Activated CD4-positive, alpha-beta T cell treated with anti-CD3 and anti-CD28 coated beads, Interleukin-2, Interleukin-4, amounts not matched to agents 100 ng/mL and 50 ng/mL, durations not matched to agents 16 hours and 8 hours (primary cell): ENCODE measurements at regions not wholly inside any gene's neighbourhood (a gene's known extent, or its start where the extent isn't known, plus 50 kb on each side); places are given as distances from the start of the nearest gene placed in this dataset.
"Not testable (repeated sequence)": the region's sequence is repeated elsewhere in the genome, so short reads cannot be mapped to it uniquely, and the experiment has no call there.

Experiments used
- DNase-seq: peaks from one replicate; pipeline ENCODE4 v3.0.0-alpha.2; 2020; ENCODE audit warnings: low spot score

- DNase-seq, result no peak
Measured at GRCh38 chrX:53883196-53883595, 161.1 kb downstream of the PHF8 start.

GRCh38 chrX:53882331-53882730 is 161.9 kb downstream of the PHF8 start:
- DNase-seq, result no peak

DNA sequence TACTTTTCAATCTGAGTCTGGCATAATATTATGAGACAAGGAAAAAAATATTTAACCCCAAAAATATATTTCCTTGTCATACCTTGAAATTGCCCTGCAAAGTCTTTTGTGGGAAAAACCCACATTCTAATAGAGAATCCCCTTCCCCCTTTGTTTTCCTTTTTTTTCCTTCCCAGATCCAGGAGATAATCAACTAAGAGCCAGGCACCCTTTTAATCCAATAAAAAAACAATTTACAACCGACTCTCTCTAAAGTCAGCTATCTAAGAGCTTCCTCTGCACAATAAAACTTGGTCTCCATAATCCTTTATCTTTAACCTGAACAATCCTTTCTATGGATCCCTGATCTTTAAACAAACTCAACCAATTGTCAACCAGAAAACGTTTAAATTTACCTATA is 163.5 kb downstream of the PHF8 start:
- not testable (repeated sequence) for DNase-seq

GRCh38 chrX:53859890-53860289 is 173.4 kb upstream of the HUWE1 start:
- DNase-seq, result no peak

DNA sequence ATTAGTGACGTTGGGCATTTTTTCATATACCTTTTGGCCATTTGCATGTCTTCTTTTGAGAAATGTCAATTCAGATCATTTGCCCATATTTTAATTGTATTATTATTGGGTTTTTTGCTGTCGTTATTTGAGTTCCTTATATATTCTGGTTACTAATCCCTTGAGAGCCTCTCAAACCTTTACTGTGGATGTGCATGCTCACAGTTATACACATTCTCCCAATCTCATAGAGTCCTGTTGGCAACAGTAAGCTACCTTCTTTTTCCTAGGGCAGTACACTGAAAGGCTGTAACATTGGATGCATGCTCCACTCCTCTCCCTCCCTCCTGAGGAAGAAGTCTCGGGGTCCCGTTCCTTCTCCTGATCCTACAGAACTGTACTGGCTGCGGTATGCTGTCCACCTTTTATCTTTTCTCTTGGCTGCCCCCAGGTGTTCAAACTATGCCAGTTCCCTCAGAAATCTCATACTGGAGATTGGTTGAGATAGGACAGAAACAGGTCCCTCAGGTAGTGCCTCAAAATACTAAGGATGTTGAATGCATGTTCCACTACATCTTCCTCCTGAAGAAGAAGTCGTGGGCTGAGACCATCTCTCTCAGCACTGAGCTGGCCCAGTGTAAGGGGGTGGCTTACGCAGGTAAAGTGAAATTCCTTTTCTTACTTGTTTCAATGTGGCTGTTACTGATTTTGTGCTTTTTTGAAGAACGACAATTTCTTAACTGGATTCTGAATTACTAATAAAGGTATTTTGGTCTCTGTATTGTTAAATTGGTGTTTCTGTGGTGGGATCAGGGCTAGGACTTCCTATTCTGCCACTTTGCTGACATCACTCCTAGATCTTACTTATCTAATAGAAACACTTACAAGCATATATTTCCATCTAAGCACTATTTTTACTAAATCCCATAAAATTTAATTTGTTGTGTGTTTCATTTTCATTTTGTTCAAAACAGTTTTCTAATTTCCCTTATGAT is 145.4 kb upstream of the HUWE1 start:
- DNase-seq, result peak; percentile 67

- DNase-seq, result no peak
Measured at GRCh38 chrX:53824686-53825085, 138.2 kb upstream of the HUWE1 start.

DNA sequence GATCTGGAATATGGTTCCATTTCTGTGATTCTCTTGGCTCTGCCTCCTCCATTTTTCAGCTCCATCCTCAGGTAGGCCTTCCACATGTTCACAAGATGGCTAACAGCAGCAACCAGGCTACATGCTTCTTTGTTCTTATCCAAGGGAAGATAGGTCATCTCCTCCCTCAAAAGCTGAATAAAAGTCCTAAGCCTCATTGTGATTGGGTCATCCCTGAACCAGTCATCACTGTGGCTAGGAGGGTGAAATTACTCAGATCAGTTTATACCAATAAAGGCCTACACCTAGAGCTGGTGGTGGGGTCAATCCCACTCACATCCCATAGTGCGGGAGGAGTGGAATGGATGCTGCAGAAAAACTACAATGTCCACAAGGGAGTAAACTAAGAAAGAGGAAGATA is 131.6 kb upstream of the HUWE1 start:
- not testable (repeated sequence) for DNase-seq

DNA sequence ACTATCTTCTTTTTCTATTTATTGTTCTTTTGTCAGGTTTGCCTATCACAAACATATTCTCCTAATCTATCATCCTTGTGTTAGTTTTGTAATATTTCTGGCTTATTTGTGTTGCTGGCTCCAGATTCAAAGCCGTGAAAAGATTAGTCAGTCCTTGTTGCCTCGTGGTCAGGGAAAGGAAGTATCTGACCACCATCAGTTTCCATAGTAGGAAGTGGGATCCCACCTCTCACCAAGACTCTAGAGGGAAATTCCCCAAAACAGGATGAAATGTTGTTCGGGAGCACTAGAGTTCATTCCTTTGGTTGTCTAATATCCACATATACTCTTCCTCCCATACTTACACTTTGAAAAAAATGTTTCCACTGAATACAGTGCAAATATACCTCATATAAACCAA is 131.0 kb upstream of the HUWE1 start:
- DNase-seq, result peak; percentile 6

DNA sequence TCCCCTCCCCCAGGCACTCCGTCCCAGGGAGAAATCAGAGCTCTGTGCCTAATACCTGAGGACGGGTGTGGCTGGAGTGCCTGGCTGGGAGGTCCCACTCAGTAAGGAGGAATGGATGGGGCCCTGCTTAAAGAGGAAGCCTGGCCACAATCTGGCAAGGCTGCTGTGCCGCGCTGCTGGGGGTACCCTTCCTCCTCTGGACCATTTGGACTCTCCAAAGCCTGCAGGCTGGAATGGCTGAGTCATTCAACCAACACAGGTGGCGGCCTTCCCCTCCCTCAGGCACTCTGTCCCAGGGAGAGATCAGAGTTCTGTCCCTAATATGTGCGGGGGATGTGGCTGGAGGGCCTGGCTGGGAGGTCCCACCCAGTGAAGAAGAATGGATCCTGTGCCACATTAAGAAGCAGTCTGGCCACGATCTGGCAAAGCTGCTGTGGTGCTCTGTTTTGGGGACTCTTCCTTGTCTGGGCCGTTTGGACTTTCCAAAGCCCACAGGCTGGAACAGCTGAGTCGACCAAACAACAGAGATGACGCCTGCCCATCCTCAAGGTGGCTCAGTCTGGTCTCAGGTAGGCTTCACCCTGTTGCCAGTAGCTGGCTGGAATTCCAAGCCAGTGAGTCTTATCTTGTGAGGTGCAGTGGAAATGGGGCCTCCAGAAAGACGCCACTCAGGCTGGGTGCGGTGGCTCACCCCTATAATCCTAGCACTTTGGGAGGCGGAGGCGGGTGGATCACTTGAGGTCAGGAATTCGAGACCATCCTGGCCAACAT is 127.3 kb upstream of the HUWE1 start:
- DNase-seq, result no peak

GRCh38 chrX:53798281-53798680 is 111.8 kb upstream of the HUWE1 start:
- peak; percentile 4 for DNase-seq

DNA sequence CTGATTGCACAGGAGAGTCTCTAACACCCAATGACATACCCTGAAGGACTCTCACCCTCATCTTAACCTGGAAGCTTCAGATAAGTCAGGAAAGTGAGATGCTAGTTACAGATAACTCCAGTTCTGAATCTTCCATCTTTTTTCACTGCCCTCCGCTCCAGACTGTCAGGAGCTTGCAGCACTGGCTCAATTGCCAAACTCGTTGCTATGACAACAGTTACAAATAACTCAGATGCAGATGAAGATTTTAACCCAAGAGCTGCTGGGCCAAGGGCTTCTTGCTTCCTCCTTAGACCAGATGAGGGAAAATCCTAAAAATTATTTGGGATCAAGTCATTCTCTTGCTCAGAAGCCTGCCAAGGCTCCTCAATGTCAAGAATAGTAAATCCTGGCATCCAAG is 109.1 kb upstream of the HUWE1 start:
- no peak for DNase-seq

GRCh38 chrX:53794181-53794580 is 107.7 kb upstream of the HUWE1 start:
- no peak for DNase-seq

- no peak for DNase-seq
Measured at GRCh38 chrX:53768865-53769264, 82.3 kb upstream of the HUWE1 start.

- DNase-seq, result no peak
Measured at GRCh38 chrX:53768451-53768850, 81.9 kb upstream of the HUWE1 start.

DNA sequence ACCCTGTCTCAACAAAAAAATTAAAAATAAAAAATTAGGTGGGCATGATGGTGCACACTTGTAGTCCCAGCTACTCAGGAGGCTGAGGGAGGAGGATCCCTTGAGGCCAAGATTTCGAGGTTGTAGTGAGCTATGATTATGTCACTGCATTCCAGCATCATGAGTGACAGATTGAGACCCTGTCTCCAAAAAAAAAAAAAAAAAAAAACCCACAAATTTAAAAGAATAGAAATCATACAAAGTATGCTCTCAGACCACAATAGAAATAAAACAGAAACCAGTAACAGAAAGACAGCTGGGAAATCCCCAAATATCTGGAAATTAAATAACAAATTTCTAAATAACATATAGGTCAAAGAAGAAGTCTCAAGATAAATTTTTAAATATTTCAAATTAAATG is 81.0 kb upstream of the HUWE1 start:
- DNase-seq, result no peak

DNA sequence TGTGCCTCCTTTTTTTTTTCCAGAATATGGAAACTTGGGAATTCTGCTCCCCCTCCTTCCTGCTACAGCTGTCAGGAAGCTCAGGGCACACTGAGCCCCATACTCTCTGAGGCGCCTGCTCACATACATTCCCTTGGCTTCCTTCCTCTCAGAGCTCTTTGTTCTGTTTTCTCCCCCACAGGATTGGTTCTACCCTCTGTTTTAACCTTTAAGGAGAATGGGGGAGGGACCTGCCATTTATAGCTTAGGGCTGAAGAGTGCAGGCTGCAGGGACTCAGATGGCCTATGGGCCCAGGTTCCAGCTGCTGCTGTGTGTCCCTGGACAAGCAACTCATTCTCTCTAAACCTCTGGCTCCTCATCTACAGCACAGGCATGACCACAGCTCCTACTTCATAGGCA is 70.7 kb upstream of the HUWE1 start:
- DNase-seq, result not testable (repeated sequence)

GRCh38 chrX:53746718-53747117 is 60.2 kb upstream of the HUWE1 start:
- no peak for DNase-seq

DNA sequence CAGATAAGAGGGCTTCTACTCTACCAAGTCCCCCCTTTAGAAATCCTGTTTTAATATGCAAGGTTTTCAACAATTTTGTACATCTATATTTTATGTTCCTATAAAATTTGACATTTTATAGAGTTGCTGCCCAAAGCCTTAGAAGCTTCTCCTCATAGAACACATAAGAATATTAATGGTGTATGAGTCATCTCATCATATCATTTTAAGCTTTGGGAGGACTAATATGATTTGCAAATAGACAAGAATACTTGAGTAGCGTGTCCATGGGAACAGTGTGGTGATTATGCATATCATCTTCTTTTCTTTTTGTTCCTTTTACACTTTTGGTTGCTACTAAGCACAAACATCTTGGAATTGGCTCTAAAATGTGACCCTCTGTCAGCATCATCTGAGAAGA is 56.7 kb upstream of the HUWE1 start:
- DNase-seq, result no peak

DNA sequence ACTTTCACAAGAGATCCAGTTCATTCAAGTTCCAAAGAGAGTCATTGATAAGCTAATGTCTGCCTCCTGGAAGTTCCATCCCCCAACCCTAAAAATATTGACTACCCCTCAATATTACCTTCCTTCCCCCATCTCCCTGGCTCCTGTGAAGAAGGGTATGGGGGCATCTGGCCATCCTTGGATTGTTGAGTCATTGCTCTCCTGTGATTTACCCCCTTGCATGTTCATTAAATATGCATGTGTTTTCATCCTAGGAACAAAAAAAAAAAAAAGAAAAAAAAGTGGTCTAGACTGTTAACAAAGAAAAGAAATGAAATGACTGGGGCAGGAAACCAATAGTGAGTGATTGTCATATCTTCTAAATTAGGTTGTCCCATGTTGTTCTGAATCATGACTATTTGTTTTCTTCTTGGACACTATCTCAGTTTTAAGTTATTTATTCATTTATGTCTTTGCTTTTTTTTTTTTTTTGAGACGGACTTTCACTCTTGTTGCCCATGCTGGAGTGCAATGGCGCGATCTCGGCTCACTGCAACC is 51.9 kb upstream of the HUWE1 start:
- DNase-seq, result peak; percentile 68
